HepG2 (cell line): ENCODE measurements at regions not wholly inside any gene's neighbourhood (a gene's known extent, or its start where the extent isn't known, plus 50 kb on each side); places are given as distances from the start of the nearest gene placed in this dataset.

Source experiments
- ATAC-seq: fragments of 200-7000 bp; cut with Tn5 transposase; 3 replicates; pipeline ENCODE4 v1.9.1; 2020; ENCODE audit warnings: mild to moderate bottlenecking, moderate library complexity
- BruUV-seq: library from RNA; stranded (reverse); fragments of 400-500 nt; replicated peaks from 2 replicates; lab custom pipeline; 2021; lab: Mats Ljungman, UMichigan
- CTCF ChIA-PET: fragments of 300-600 bp; formaldehyde crosslinking; extraction: SDS; loops from one replicate; lab custom pipeline; 2021; ENCODE audit warnings: low total read pairs, inconsistent platforms, low intra/inter-chr PET ratio; lab: Yijun Ruan, JAX
- POLR2A ChIA-PET: fragments of 350-600 bp; sonication (Branson Sonifier 250); formaldehyde crosslinking; loops from one replicate; lab custom pipeline; 2020; ENCODE audit warnings: antibody characterized with exemption, inconsistent platforms; lab: Yijun Ruan, JAX
- DNase-seq: peaks from one replicate; pipeline ENCODE4 v3.0.0-alpha.2; 2015; ENCODE audit warnings: low spot score
- FAIRE-seq: peaks from 3 replicates; lab custom pipeline; 2011; peaks lifted over from hg19 to GRCh38; lab: Jason Lieb, UNC
- H2AFZ ChIP-seq: one replicate; pipeline ENCODE4 v1.6.1; 2011; ENCODE audit warnings: low read length, inconsistent platforms
- H3K27ac ChIP-seq: fragments of 300-600 bp; 3 replicates; pipeline ENCODE4 v1.8.0; 2011; ENCODE audit warnings: mixed run types, mild to moderate bottlenecking, mixed read lengths, low read length, inconsistent platforms; ENCODE audit not compliant: insufficient read depth; ENCODE audit errors: extremely low read length
- H3K27me3 ChIP-seq, 2 experiments: fragments of 200-600 bp in 1 of 2; 2 replicates in 1 of 2; 3 replicates in 1 of 2; pipeline versions ENCODE4 v1.6.0 to v1.8.0; 2011; ENCODE audit warnings: low read length in 2 of 2, mild to moderate bottlenecking in 2 of 2, moderate library complexity in 2 of 2, inconsistent platforms in 1 of 2; ENCODE audit not compliant: insufficient read depth in 2 of 2, control insufficient read depth in 1 of 2
- H3K36me3 ChIP-seq, 2 experiments: fragments of 200-600 bp in 1 of 2; replicated peaks in 1 of 2; 2 replicates in 1 of 2; 3 replicates in 1 of 2; pipeline versions ENCODE4 v1.5.1 to v1.8.0; 2011; ENCODE audit warnings: low read length in 2 of 2, inconsistent platforms in 1 of 2; ENCODE audit not compliant: insufficient read depth in 2 of 2, control insufficient read depth in 1 of 2
- H3K4me1 ChIP-seq: 2 replicates; pipeline ENCODE4 v1.5.1; 2012; ENCODE audit warnings: low read length, inconsistent platforms; ENCODE audit not compliant: insufficient read depth
- H3K4me2 ChIP-seq: 2 replicates; pipeline ENCODE4 v1.6.0; 2011; ENCODE audit warnings: low read depth, low read length, inconsistent platforms
- H3K4me3 ChIP-seq, 3 experiments: fragments of 200-600 bp in 1 of 3; sonication (generic), shearing (Covaris generic) in 1 of 3; replicated peaks in 1 of 3; 2 replicates each; pipeline ENCODE4 v1.5.1; 2011 to 2016; ENCODE audit warnings: low read length in 3 of 3, inconsistent platforms in 2 of 3, low read depth in 2 of 3, mild to moderate bottlenecking in 2 of 3, control low read depth in 1 of 3, mixed read lengths in 1 of 3; ENCODE audit not compliant: insufficient read depth in 1 of 3
- H3K79me2 ChIP-seq: one replicate; pipeline ENCODE4 v1.6.1; 2011; ENCODE audit warnings: low read length, inconsistent platforms; ENCODE audit not compliant: insufficient read depth
- H3K9ac ChIP-seq: 2 replicates; pipeline ENCODE4 v1.6.0; 2011; ENCODE audit warnings: mild to moderate bottlenecking, low read depth, low read length, inconsistent platforms; ENCODE audit not compliant: insufficient read depth
- H3K9me3 ChIP-seq: 2 replicates; pipeline ENCODE4 v1.5.1; 2012; ENCODE audit warnings: mild to moderate bottlenecking, low read length
- H4K20me1 ChIP-seq: 2 replicates; pipeline ENCODE4 v1.6.0; 2011; ENCODE audit warnings: inconsistent platforms, mild to moderate bottlenecking, low read length, moderate library complexity; ENCODE audit not compliant: insufficient read depth
- DMTF1 ChIP-seq: sonication (generic); formaldehyde crosslinking; IDR thresholded peaks from 2 replicates; pipeline ENCODE4 v1.4.0; 2020; ENCODE audit warnings: mild to moderate bottlenecking, missing genetic modification reagents
- IKZF1 ChIP-seq: fragments of 450-650 bp; IDR thresholded peaks from 2 replicates; pipeline ENCODE4 v1.7.1; 2016
- SAFB2 ChIP-seq: sonication (generic); formaldehyde crosslinking; IDR thresholded peaks from 2 replicates; pipeline ENCODE4 v1.5.1; 2020; ENCODE audit warnings: missing genetic modification reagents, low read depth, mild to moderate bottlenecking, borderline replicate concordance
- SOX6 ChIP-seq, 2 experiments: fragments of 450-650 bp in 1 of 2; sonication (generic) in 1 of 2; formaldehyde crosslinking in 1 of 2; IDR thresholded peaks; 2 replicates each; pipeline versions ENCODE4 v1.4.0 to v1.6.1; 2017 to 2020; ENCODE audit warnings: antibody characterized with exemption in 1 of 2, mild to moderate bottlenecking in 1 of 2, missing genetic modification reagents in 1 of 2
- ZBTB40 ChIP-seq, 2 experiments: fragments of 450-650 bp in 1 of 2; sonication (generic) in 1 of 2; formaldehyde crosslinking in 1 of 2; IDR thresholded peaks; 2 replicates each; pipeline versions ENCODE4 v1.6.1 to v1.8.0; 2016 to 2022; ENCODE audit warnings: antibody characterized with exemption in 1 of 2, mild to moderate bottlenecking in 1 of 2, missing genetic modification reagents in 1 of 2
- ZNF501 ChIP-seq: sonication (generic); formaldehyde crosslinking; IDR thresholded peaks from 2 replicates; pipeline ENCODE4 v1.5.1; 2020; ENCODE audit warnings: mild to moderate bottlenecking, moderate library complexity, missing genetic modification reagents
- ZNF768 ChIP-seq: sonication (generic); formaldehyde crosslinking; IDR thresholded peaks from 2 replicates; pipeline ENCODE4 v1.4.0; 2020; ENCODE audit warnings: missing genetic modification reagents
- WGBS: methylation state at CpG from one replicate; pipeline ENCODE4 v1.1.6; 2017; ENCODE audit warnings: low lambda C conversion rate; 5-methylcytosine and 5-hydroxymethylcytosine counted together
- in situ Hi-C: cut with HindIII; loops from 2 replicates; pipeline ENCODE4 v1.10.0; 2017; ENCODE audit warnings: low pct_unique_long_range_greater_than_20kb; ENCODE audit not compliant: extremely low pct_ligation_motif_present
- intact Hi-C: fragments of 100-400 bp; cut with micrococcal nuclease; formaldehyde crosslinking; loops from one replicate; pipeline ENCODE4 v1.10.0; 2022; ENCODE audit not compliant: unreplicated experiment

- no peak for TF ChIP-seq DMTF1 (CRISPR knock-in tag)
- TF ChIP-seq, all 625 proteins: peak for 17
Observed at GRCh38 chr16:9152649-9153501, 61.4 kb downstream of the HAPSTR1 start (continued).

GRCh38 chr16:9153502-9153864 lies 62.0 kb downstream of the HAPSTR1 start:
- intact Hi-C loops: no loop called here
- ATAC-seq: no peak
- no peak overlapping the region for H3K9ac ChIP-seq
- no peak for FAIRE-seq
- H3K79me2 ChIP-seq: no peaks in the 10 kb centered on the region
- H3K27ac ChIP-seq: no peak overlapping the region
- peaks cover 5 to 35% of the 10 kb centered on the region in 2 experiments for H3K27me3 ChIP-seq
- H3K36me3 ChIP-seq: no peaks in the 10 kb centered on the region
- in situ Hi-C loops: no loop called here
- CTCF ChIA-PET: no interaction called here
- BruUV-seq: no TSS peak
- no peak overlapping the region for H3K4me2 ChIP-seq
- no peaks in the 10 kb centered on the region for H3K9me3 ChIP-seq
- 19% methylated on average over 4 of the region's 4 CpGs for WGBS
- H2AFZ ChIP-seq: no peak overlapping the region
- POLR2A ChIA-PET: no interaction called here
- no peak overlapping the region for H3K4me3 ChIP-seq
- peaks cover 24% of the 10 kb centered on the region for H3K4me1 ChIP-seq
- DNase-seq: no peak
- H4K20me1 ChIP-seq: no peaks in the 10 kb centered on the region
- TF ChIP-seq ZNF501 (CRISPR knock-in tag): no peak
- TF ChIP-seq ZBTB40 (IDR thresholded peaks at IDR 0.05): 0 out of 2 replicates have a peak, but pooled peaks have one; percentile 19
- TF ChIP-seq ZBTB40 (CRISPR knock-in tag; IDR thresholded peaks at IDR 0.05): no peak
- TF ChIP-seq ZNF768: no peak
- TF ChIP-seq SAFB2 (CRISPR knock-in tag): no peak
- peak; percentile 0; the same call in 1 of the 2 replicates for TF ChIP-seq SOX6 (IDR thresholded peaks at IDR 0.05)
- no peak for TF ChIP-seq SOX6 (CRISPR knock-in tag; IDR thresholded peaks at IDR 0.05)
- TF ChIP-seq IKZF1: 0 out of 2 replicates have a peak, but pooled peaks have one; percentile 22
